Skeletal muscle cell (primary cell): ENCODE measurements at regions not wholly inside any gene's neighbourhood (a gene's known extent, or its start where the extent isn't known, plus 50 kb on each side); places are given as distances from the start of the nearest gene placed in this dataset.
"Not testable (repeated sequence)": the region's sequence is repeated elsewhere in the genome, so short reads cannot be mapped to it uniquely, and the experiment has no call there.

Source experiments
- DNase-seq: peaks from one replicate; pipeline ENCODE4 v3.0.0-alpha.2; 2010; ENCODE audit warnings: low read depth
- H3K4me3 ChIP-seq: 2 replicates; pipeline ENCODE4 v1.5.1; 2011; ENCODE audit warnings: low read depth, mild to moderate bottlenecking, control low read depth, low read length, moderate library complexity

GRCh38 chr6:106783640-106784566, 154.5 kb downstream of the QRSL1 start:
- no peak for DNase-seq
- H3K4me3 ChIP-seq: no peak overlapping the region

- no peak overlapping the region for H3K4me3 ChIP-seq
- no peak for DNase-seq
Observed at GRCh38 chr6:106782536-106783285, 153.3 kb downstream of the QRSL1 start.

GRCh38 chr6:106779552-106779951, 150.2 kb downstream of the QRSL1 start:
- H3K4me3 ChIP-seq, DNase-seq: not testable (repeated sequence)

GRCh38 chr6:106778943-106779342, 149.6 kb downstream of the QRSL1 start:
- DNase-seq: no peak

DNA sequence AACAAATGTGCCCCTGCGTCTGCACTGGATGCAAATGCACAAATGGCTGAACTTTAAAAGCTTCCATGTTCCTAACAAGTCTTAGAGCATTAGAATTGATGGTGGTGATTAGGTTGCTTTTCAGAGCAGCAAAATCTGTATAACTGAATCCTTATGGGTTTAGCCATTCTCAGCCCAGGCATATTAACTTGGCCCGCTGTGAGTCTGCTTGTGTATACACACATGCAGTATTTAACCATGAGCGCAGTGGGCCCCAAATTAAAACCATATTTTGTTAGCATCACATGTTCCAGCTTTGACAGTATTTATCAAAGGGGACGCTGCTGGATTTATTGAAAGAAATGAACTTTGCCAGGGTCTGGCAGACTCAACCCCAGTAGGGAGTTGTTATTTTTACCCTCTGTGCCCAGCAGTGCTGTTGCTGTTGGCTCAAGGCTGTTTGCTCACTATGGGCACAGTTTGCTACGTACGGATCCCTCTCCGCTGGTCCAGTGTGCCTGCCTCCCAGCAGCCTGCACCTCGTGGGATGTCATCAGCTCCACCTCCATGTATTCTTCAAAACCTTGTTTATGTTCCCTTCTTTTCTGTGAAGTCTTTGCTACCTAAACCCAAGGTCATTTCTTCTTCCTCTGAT, 144.7 kb downstream of the QRSL1 start:
- DNase-seq: no peak
- H3K4me3 ChIP-seq: no peak overlapping the region

More at GRCh38 chr6:106778943-106779342, 149.6 kb downstream of the QRSL1 start:
- H3K4me3 ChIP-seq: no peak overlapping the region

DNA sequence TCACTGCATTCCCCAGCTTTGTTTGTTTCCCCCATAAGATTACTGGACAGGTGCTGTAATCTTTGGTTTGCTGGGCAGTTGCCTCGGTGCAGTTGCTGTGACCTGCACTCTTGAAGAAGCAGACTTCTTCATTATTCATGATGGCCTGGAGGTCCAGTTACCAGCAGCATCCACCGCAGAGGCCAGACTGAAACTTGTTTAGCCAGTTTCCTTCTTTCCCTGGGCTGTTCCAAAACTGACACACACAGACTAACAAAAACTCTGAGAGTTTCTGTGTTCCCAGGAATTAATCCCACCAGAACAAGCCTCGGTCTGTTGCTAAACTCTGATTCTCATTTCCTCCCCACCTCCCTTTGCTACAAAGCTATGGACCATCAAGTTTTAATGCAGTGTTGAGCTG, 144.1 kb downstream of the QRSL1 start:
- no peak overlapping the region for H3K4me3 ChIP-seq
- no peak for DNase-seq

DNA sequence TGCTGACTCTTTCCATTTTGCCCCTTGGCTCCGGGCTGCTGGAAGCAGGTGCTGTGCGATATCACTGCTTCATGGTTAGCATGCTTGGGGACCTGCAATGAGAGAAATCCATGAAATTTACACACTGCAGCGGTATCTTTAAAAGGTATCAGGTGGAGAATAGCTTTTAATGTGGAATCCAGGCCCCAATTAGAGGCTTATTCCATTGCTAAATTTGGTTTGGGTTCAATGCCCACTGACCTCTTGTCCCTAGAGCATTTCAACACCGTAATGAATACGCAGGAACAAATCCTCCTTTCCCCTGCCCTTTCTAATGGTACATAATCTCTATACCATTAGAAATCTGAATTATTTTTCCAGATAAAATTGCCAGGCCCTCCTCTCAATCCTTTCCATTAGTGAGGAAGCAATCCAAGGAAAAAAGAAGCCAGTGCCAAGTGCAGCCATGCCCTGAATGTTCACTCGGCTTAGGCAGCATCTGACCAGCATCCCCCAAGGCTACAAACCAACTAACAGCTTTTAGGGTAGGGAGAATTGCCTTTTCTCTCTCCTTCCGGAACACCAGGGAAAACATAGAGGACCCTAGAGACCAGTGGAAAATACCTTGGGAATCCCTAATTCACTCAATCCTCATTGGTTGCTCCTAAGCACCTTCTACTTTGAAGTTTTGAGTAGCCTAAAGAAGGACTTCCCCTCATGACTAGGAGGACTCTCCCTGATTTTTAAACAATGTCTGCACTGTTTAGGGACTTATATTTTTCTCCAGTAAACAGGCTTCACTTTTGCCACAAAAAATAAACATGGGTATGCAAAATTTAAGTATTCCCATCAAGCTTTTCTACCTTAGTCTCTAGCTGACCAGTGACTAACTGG, 143.1 kb downstream of the QRSL1 start:
- no peak overlapping the region for H3K4me3 ChIP-seq
- no peak for DNase-seq

GRCh38 chr6:106771822-106772221, 142.4 kb downstream of the QRSL1 start:
- H3K4me3 ChIP-seq: no peak overlapping the region
- DNase-seq: no peak

- no peak for DNase-seq
- no peak overlapping the region for H3K4me3 ChIP-seq
Observed at GRCh38 chr6:106770663-106771062, 141.3 kb downstream of the QRSL1 start.

- no peak overlapping the region for H3K4me3 ChIP-seq
- DNase-seq: no peak
Observed at GRCh38 chr6:106770081-106770480, 140.7 kb downstream of the QRSL1 start.

DNA sequence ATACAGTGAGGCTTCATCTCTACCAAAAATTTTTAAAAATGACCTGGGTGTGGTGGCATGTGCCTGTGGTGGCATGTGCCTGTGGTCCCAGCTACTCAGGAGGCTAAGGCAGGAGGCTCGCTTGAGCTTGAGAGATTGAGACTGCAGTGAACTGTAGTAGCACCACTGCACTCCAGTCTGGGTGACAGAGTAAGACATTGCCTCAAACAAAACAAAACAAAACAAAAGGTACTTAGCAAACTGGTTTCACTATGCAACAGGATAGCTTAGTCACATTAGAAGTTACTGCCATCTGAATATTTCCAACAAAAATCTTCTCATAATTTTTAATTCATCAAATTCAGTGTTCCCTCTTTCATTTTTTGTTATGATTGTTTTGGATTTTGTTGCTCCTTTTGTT, 137.9 kb downstream of the QRSL1 start:
- H3K4me3 ChIP-seq: no peak overlapping the region
- DNase-seq: no peak

DNA sequence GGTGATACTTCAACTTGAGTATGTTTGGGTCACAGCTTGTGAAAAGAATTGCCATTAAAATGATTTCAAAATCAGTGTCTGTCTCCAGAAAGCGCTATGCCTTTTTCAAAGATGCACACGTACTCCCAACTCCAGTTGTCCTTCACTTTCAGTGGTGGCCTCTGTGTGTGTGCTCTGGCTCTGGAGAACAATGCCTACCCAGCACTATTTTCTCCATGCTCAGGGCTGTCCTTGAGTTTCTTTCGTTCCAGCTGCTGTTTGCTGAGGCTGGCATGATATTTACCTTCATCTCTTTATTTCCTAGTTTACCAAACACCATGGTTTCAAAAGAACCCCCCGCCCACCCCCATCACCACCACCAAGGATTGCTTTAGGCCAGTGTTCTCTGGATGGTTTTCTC, 136.8 kb downstream of the QRSL1 start:
- H3K4me3 ChIP-seq: no peak overlapping the region
- DNase-seq: no peak

DNA sequence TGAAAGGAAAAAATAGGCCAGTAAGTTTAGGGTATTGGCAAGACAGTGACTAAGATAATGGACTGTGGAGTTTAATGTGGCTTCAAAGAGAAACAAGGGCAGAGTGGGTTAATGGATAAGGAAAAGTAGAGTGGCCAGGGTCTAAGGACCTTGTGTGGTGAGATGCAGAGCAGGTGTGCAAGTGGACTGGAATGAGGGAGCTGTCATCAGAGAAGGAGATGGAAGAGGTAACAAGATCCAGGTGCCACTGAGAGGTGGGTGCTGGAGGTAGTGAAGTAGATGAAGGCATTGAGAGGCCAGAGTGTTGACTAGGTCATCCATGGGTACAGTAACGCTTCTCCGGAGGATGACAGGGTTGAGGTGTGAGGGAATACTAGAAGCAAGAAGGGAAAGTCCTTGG, 136.1 kb downstream of the QRSL1 start:
- H3K4me3 ChIP-seq: no peak overlapping the region
- DNase-seq: no peak

GRCh38 chr6:106764353-106764980, 135.1 kb downstream of the QRSL1 start:
- DNase-seq: no peak
- no peak overlapping the region for H3K4me3 ChIP-seq

- no peak for DNase-seq
- no peak overlapping the region for H3K4me3 ChIP-seq
Observed at GRCh38 chr6:106763361-106763760, 134.0 kb downstream of the QRSL1 start.

DNA sequence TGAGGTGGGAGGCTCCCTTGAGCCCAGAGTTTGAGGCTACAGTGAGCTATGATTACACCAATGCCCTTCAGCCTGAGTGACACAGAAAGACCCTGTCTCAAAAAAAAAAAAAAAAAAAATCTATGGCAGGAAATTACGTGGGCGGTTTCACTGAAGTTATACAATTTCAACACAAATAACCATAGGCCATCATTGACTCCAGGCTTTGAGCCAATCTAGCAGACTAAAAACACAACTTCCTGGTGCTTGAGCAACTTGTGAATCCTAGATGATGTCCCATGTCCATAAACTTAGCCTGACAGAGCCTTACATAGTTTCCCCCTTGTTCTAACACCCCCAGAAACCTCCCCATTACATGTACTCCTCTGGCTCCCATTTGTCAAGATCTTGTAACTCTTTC, 131.8 kb downstream of the QRSL1 start:
- no peak overlapping the region for H3K4me3 ChIP-seq
- DNase-seq: no peak

DNA sequence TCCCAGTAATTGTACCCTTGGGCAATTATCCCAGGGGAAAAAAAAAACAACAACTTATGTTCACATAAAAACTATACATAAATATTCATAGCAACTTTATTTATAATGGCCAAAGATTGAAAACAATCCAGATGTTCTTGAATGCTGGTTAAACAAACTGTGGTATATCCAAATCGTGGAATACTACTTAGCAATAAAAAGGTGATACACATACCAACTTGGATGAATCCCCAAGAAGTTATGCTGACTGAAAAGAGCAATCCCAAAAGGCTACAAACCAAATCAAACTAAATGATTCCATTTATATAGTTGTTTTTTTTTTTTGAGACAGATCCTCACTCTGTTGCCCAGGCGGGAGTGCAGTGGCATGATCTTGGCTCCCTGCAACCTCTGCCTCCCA, 129.7 kb downstream of the QRSL1 start:
- no peak overlapping the region for H3K4me3 ChIP-seq
- DNase-seq: no peak

DNA sequence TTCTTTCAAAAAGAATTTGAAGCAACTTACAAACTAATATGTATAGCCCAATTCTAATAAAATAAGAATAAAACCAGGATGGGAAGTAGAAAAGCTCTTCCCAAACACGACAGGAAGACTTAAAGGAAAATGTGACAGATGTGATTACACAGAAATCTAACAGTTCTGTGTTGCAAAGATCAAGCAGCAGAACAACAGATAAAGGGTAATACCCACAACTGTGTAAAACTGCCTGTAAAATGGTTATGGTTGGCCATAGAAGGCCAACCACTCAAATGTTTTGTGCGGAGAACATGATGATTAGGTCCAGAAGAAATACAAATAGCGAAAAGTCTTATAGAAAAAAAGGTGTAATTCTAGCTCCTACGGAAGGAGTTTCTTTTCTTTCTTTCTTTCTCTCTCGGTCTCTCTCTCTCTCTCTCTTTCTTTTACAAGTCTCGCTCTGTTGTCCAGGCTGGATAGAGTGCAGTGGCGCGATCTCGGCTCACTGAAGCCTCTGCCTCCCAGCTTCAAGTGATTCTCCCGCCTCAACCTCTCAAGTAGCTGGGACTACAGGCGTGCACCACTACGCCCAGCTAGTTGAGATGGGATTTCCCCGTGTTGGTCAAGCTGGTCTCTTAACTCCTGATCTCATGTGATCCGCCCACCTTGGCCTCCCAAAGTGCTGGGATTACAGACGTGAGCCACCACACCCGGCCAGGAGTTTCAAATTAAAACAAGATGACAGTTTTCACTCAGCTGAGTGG, 128.5 kb downstream of the QRSL1 start:
- no peak for DNase-seq
- H3K4me3 ChIP-seq: no peak overlapping the region
